ENCODE measurements at regions not wholly inside any gene's neighbourhood (a gene's known extent, or its start where the extent isn't known, plus 50 kb on each side); places are given as distances from the start of the nearest gene placed in this dataset.
"Not testable (repeated sequence)": the region's sequence is repeated elsewhere in the genome, so short reads cannot be mapped to it uniquely, and the experiment has no call there.

DNA sequence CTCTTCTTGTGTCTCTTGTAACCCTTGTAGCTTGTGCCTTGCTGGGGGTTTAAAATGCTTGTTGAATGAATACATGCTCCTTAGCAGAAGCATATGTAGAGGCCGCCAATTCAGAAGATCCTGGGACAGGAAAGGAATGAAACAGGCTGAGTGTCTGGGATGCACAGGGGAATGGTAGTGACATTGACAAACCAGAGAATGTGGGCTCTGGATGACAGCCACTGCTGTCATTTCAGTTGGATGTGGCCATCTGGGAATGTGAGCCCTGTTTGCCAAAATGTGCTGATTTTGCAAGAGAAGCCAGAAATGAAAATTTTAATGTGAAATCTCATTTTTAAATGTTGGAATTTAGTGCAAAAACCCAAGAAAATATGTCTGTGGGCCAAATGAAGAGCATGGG, 136.8 kb downstream of the DACT1 start:
- TF ChIP-seq, protein P1, sequence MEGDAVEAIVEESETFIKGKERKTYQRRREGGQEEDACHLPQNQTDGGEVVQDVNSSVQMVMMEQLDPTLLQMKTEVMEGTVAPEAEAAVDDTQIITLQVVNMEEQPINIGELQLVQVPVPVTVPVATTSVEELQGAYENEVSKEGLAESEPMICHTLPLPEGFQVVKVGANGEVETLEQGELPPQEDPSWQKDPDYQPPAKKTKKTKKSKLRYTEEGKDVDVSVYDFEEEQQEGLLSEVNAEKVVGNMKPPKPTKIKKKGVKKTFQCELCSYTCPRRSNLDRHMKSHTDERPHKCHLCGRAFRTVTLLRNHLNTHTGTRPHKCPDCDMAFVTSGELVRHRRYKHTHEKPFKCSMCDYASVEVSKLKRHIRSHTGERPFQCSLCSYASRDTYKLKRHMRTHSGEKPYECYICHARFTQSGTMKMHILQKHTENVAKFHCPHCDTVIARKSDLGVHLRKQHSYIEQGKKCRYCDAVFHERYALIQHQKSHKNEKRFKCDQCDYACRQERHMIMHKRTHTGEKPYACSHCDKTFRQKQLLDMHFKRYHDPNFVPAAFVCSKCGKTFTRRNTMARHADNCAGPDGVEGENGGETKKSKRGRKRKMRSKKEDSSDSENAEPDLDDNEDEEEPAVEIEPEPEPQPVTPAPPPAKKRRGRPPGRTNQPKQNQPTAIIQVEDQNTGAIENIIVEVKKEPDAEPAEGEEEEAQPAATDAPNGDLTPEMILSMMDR (IDR thresholded peaks at IDR 0.05) = no peak
- TF ChIP-seq POLR2A (IDR thresholded peaks at IDR 0.05) = no peak
- Histone ChIP-seq H3K4me1 (no peaks in the 10 kb centered on the region), H3K4me3 (no peak overlapping the region), H3K27ac (no peak overlapping the region), H3K27me3 (no peaks in the 10 kb centered on the region), H3K9me3 (no peaks in the 10 kb centered on the region), H3K36me3 (no peaks in the 10 kb centered on the region)
- DNase-seq = no peak
- intact Hi-C loops (cut with DNase I) = no loop called here
- 60 to 83% methylated on average over 1 of the region's 1 CpG for WGBS, 2 donors

GRCh38 chr14:58775130-58775529, 137.4 kb downstream of the DACT1 start:
- H3K4me3 ChIP-seq; H3K9me3 ChIP-seq; H3K27ac ChIP-seq; H3K27me3 ChIP-seq; H3K4me1 ChIP-seq; H3K36me3 ChIP-seq; DNase-seq; intact Hi-C loops (cut with DNase I): not testable (repeated sequence)
- WGBS, 2 donors = 62 to 67% methylated on average over 4 of the region's 4 CpGs

GRCh38 chr14:58776516-58776915, 138.8 kb downstream of the DACT1 start:
- Histone ChIP-seq H3K36me3 (no peaks in the 10 kb centered on the region), H3K9me3 (no peaks in the 10 kb centered on the region), H3K4me3 (no peak overlapping the region), H3K27me3 (no peaks in the 10 kb centered on the region), H3K4me1 (no peaks in the 10 kb centered on the region), H3K27ac (no peak overlapping the region)
- intact Hi-C loops (cut with DNase I) = no loop called here
- DNase-seq = no peak
- WGBS, 2 donors = 87 to 92% methylated on average over 4 of the region's 4 CpGs
- TF ChIP-seq, protein P1 (IDR thresholded peaks at IDR 0.05) = no peak
- no peak for TF ChIP-seq POLR2A (IDR thresholded peaks at IDR 0.05)

GRCh38 chr14:58777541-58777979, 139.8 kb downstream of the DACT1 start:
- Histone ChIP-seq H3K36me3 (no peaks in the 10 kb centered on the region), H3K9me3 (no peaks in the 10 kb centered on the region), H3K27ac (no peak overlapping the region), H3K4me1 (no peaks in the 10 kb centered on the region), H3K4me3 (no peak overlapping the region), H3K27me3 (no peaks in the 10 kb centered on the region)
- WGBS, 2 donors = 27 to 44% methylated on average over 6 to 7 of the region's 7 CpGs
- DNase-seq = no peak
- intact Hi-C loops (cut with DNase I) = no loop called here
- TF ChIP-seq, protein P1 (IDR thresholded peaks at IDR 0.05) = no peak
- TF ChIP-seq POLR2A (IDR thresholded peaks at IDR 0.05) = no peak

GRCh38 chr14:58778202-58778601, 140.4 kb downstream of the DACT1 start:
- Histone ChIP-seq H3K27me3 (no peaks in the 10 kb centered on the region), H3K27ac (no peak overlapping the region), H3K36me3 (no peaks in the 10 kb centered on the region), H3K4me3 (no peak overlapping the region), H3K4me1 (no peaks in the 10 kb centered on the region), H3K9me3 (no peaks in the 10 kb centered on the region)
- 76 to 93% methylated on average over 3 of the region's 3 CpGs for WGBS, 2 donors
- intact Hi-C loops (cut with DNase I) = no loop called here
- DNase-seq = no peak
- TF ChIP-seq, protein P1 (IDR thresholded peaks at IDR 0.05) = no peak
- TF ChIP-seq POLR2A (IDR thresholded peaks at IDR 0.05) = no peak

DNA sequence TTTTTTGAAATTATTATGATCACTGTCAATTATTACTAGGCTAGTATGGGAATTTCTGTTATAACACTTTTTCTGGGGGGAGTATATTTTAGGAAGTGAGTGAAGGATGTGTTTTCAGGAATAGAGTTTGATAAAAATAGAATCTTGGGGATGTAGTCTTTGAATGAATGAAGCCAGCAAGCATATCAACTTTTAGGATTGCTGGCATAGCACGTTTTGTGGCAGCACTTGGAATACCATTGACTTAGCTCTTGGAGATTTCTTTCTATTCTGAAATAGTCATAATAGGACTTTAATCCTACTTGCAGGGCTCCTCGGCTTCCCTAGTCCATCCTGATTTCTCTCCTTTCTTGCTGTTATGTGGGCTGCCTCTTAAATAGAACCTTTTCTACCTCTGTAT, 141.6 kb downstream of the DACT1 start:
- TF ChIP-seq, protein P1 (IDR thresholded peaks at IDR 0.05) = no peak
- no peak for TF ChIP-seq POLR2A (IDR thresholded peaks at IDR 0.05)
- no peak overlapping the region for H3K4me3 ChIP-seq
- no peak overlapping the region for H3K27ac ChIP-seq
- no peaks in the 10 kb centered on the region for H3K4me1 ChIP-seq
- DNase-seq = no peak
- H3K27me3 ChIP-seq = no peaks in the 10 kb centered on the region
- no peaks in the 10 kb centered on the region for H3K9me3 ChIP-seq
- 55% methylated on average over 2 of the region's 2 CpGs for WGBS, 2 donors
- intact Hi-C loops (cut with DNase I) = no loop called here
- no peaks in the 10 kb centered on the region for H3K36me3 ChIP-seq
